ENCODE measurements at regions not wholly inside any gene's neighbourhood (a gene's known extent, or its start where the extent isn't known, plus 50 kb on each side); places are given as distances from the start of the nearest gene placed in this dataset.

- H3K9me2 ChIP-seq (ENCODE audit: low read depth, low read length): no peaks in the 10 kb centered on the region
- no peak overlapping the region for H3K4me2 ChIP-seq (ENCODE audit: low read length)
- no peaks in the 10 kb centered on the region for H3K79me2 ChIP-seq (ENCODE audit: insufficient read depth, low read length)
- H3K27ac ChIP-seq (ENCODE audit: low read depth, low read length, poor library complexity, severe bottlenecking): no peak overlapping the region
- TF ChIP-seq EZH2 (IDR thresholded peaks at IDR 0.05; ENCODE audit: borderline replicate concordance, low read length) (no peak), CTCF (IDR thresholded peaks at IDR 0.05; ENCODE audit: low read length) (no peak)
- H4K20me1 ChIP-seq (ENCODE audit: insufficient read depth, low read length): no peaks in the 10 kb centered on the region
- H3K4me3 ChIP-seq (ENCODE audit: low read depth, low read length, poor library complexity, severe bottlenecking): no peak overlapping the region
- no peaks in the 10 kb centered on the region for H3F3A ChIP-seq (ENCODE audit: insufficient read depth, low read length)
- no peaks in the 10 kb centered on the region for H3K9me3 ChIP-seq (ENCODE audit: low read length)
- no peak overlapping the region for H3K9ac ChIP-seq (ENCODE audit: low read length)
- no peaks in the 10 kb centered on the region for H3K27me3 ChIP-seq (ENCODE audit: insufficient read depth, low read length)
- H3K4me1 ChIP-seq (ENCODE audit: insufficient read depth, low read length, severe bottlenecking): no peaks in the 10 kb centered on the region
- no peaks in the 10 kb centered on the region for H3K36me3 ChIP-seq (ENCODE audit: insufficient read depth, low read length)
- no peak overlapping the region for H2AFZ ChIP-seq (ENCODE audit: low read length)
Measured at GRCh38 chr6:115474443-115475041, 586.1 kb downstream of the FRK start.

DNA sequence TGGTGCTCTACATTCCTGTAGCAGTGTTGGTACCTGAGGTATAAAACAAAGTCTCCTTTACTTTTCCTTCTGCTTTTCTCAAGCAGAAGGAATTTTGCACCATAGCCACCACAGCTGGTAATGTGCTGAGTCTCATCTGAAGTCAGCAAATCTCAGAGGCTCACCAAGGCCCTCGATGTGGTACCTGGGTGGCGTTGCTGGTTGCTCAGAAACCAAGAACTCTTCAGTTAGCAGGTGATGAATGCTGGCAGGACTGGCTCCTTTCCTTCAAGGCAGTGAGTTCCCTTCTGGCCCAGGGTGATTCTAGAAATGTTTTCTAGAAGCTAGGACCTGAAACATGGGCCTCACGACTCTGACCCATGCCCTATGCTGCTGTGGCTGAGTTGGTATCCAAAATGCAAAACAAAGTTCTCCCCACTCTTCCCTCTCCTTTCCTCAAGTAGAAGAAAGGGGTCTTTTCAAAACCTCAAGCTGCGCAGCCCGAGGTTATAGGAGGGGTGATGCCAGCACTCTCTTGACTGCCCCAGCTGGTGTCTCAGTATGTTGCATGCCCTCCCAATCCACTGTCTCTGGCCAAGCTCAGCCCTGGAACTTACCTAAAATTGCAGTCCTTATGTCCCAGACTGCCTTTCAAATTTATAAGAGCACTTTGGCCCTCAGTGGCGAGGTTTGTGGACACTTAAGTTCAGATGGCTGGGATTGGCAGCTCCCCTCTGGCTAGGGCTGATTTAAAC is 592.3 kb downstream of the FRK start:
- no peaks in the 10 kb centered on the region for H3K79me2 ChIP-seq (ENCODE audit: insufficient read depth, low read length)
- TF ChIP-seq CTCF (IDR thresholded peaks at IDR 0.05; ENCODE audit: low read length): no peak
- no peaks in the 10 kb centered on the region for H3K4me1 ChIP-seq (ENCODE audit: insufficient read depth, low read length, severe bottlenecking)
- no peaks in the 10 kb centered on the region for H4K20me1 ChIP-seq (ENCODE audit: insufficient read depth, low read length)
- no peaks in the 10 kb centered on the region for H3F3A ChIP-seq (ENCODE audit: insufficient read depth, low read length)
- H3K27ac ChIP-seq (ENCODE audit: low read depth, low read length, poor library complexity, severe bottlenecking): no peak overlapping the region
- H3K9me3 ChIP-seq (ENCODE audit: low read length): no peaks in the 10 kb centered on the region
- H3K4me2 ChIP-seq (ENCODE audit: low read length): no peak overlapping the region
- no peak overlapping the region for H3K4me3 ChIP-seq (ENCODE audit: low read depth, low read length, poor library complexity, severe bottlenecking)
- H3K36me3 ChIP-seq (ENCODE audit: insufficient read depth, low read length): no peaks in the 10 kb centered on the region
- H3K9me2 ChIP-seq (ENCODE audit: low read depth, low read length): no peaks in the 10 kb centered on the region
- H2AFZ ChIP-seq (ENCODE audit: low read length): no peak overlapping the region
- H3K9ac ChIP-seq (ENCODE audit: low read length): no peak overlapping the region
- H3K27me3 ChIP-seq (ENCODE audit: insufficient read depth, low read length): no peaks in the 10 kb centered on the region

GRCh38 chr6:115467726-115468125 is 593.0 kb downstream of the FRK start:
- Histone ChIP-seq H3K9ac (ENCODE audit: low read length) (no peak overlapping the region), H3K27me3 (ENCODE audit: insufficient read depth, low read length) (no peaks in the 10 kb centered on the region), H2AFZ (ENCODE audit: low read length) (no peak overlapping the region), H3K79me2 (ENCODE audit: insufficient read depth, low read length) (no peaks in the 10 kb centered on the region), H3K9me2 (ENCODE audit: low read depth, low read length) (no peaks in the 10 kb centered on the region), H3F3A (ENCODE audit: insufficient read depth, low read length) (no peaks in the 10 kb centered on the region), H3K4me3 (ENCODE audit: low read depth, low read length, poor library complexity, severe bottlenecking) (no peak overlapping the region), H4K20me1 (ENCODE audit: insufficient read depth, low read length) (no peaks in the 10 kb centered on the region), H3K27ac (ENCODE audit: low read depth, low read length, poor library complexity, severe bottlenecking) (no peak overlapping the region), H3K9me3 (ENCODE audit: low read length) (no peaks in the 10 kb centered on the region), H3K4me2 (ENCODE audit: low read length) (no peak overlapping the region), H3K4me1 (ENCODE audit: insufficient read depth, low read length, severe bottlenecking) (no peaks in the 10 kb centered on the region), H3K36me3 (ENCODE audit: insufficient read depth, low read length) (no peaks in the 10 kb centered on the region)
- TF ChIP-seq CTCF (IDR thresholded peaks at IDR 0.05; ENCODE audit: low read length) (no peak), EZH2 (IDR thresholded peaks at IDR 0.05; ENCODE audit: borderline replicate concordance, low read length) (no peak)

Measured in OCI-LY1 (cell line).